ENCODE measurements at regions not wholly inside any gene's neighbourhood (a gene's known extent, or its start where the extent isn't known, plus 50 kb on each side); places are given as distances from the start of the nearest gene placed in this dataset.

- H2BK5ac ChIP-seq (ENCODE audit: low read depth, low read length) = no peak overlapping the region
- no peak overlapping the region for H3K23ac ChIP-seq (ENCODE audit: insufficient read length)
- TF ChIP-seq CEBPB (IDR thresholded peaks at IDR 0.05; ENCODE audit: low read depth, low read length) (no peak), MAFK (IDR thresholded peaks at IDR 0.05; ENCODE audit: low read depth, low read length) (no peak), HDAC6 (IDR thresholded peaks at IDR 0.05; ENCODE audit: low read depth, low read length) (no peak), JUN (IDR thresholded peaks at IDR 0.05; ENCODE audit: low read depth, low read length) (no peak), BRCA1 (IDR thresholded peaks at IDR 0.05; ENCODE audit: low read depth, low read length) (no peak), ZNF274 (IDR thresholded peaks at IDR 0.05; ENCODE audit: borderline replicate concordance, extremely low read depth, low read length) (no peak), CHD1 (IDR thresholded peaks at IDR 0.05; ENCODE audit: low read depth, low read length) (no peak), BACH1 (IDR thresholded peaks at IDR 0.05; ENCODE audit: low read length) (no peak), POLR2AphosphoS5 (IDR thresholded peaks at IDR 0.05; ENCODE audit: low read depth, low read length) (no peak), CTBP2 (IDR thresholded peaks at IDR 0.05; ENCODE audit: borderline replicate concordance, insufficient read depth, insufficient read length, low read length) (no peak), FOSL1 (IDR thresholded peaks at IDR 0.05; ENCODE audit: insufficient read depth, low read depth, low read length) (no peak), TAF7 (optimal IDR thresholded peaks at IDR 0.05; ENCODE audit: borderline replicate concordance, low read depth, low read length) (no peak)
- no peak for DNase-seq (ENCODE audit: low read depth in 1 of 2, low spot score in 2 of 2)
- no peaks in the 10 kb centered on the region for H3K27me3 ChIP-seq (replicated peaks in 1 of 4; ENCODE audit: control insufficient read depth in 3 of 4, extremely low read depth in 1 of 4, insufficient read depth in 3 of 4, low read length in 3 of 4)
- H3K9ac ChIP-seq (replicated peaks in 1 of 4; ENCODE audit: extremely low read depth in 1 of 4, low read depth in 3 of 4, low read length in 3 of 4) = no peak overlapping the region
- H2BK15ac ChIP-seq (ENCODE audit: low read length) = no peak overlapping the region
- H3K79me1 ChIP-seq (ENCODE audit: low read depth, low read length) = no peaks in the 10 kb centered on the region
- H3K36me3 ChIP-seq (ENCODE audit: control insufficient read depth in 2 of 4, insufficient read depth in 4 of 4, low read length in 3 of 4) = no peaks in the 10 kb centered on the region
- H4K91ac ChIP-seq (replicated peaks; ENCODE audit: insufficient read length, low read length) = no peak overlapping the region
- no peak overlapping the region for H4K8ac ChIP-seq (ENCODE audit: extremely low read depth, insufficient read depth, low read length)
- no peak overlapping the region for H3K27ac ChIP-seq (ENCODE audit: low read depth, low read length)
- ChIA-PET POLR2A (ENCODE audit: partially characterized antibody) (no interaction called here), CTCF (ENCODE audit: partially characterized antibody) (interaction anchor here (0.6 to 1.9 kb wide), 5 partner anchors 22 to 314 kb away, joined by 3 to 4 read pairs (median 3); no protein-coding TSS in a partner anchor)
- H4K5ac ChIP-seq (ENCODE audit: insufficient read length, low read depth, low read length) = no peak overlapping the region
- no peak overlapping the region for H2BK12ac ChIP-seq (ENCODE audit: low read depth, low read length)
- no peak overlapping the region for H2BK120ac ChIP-seq (replicated peaks; ENCODE audit: low read depth, low read length)
- H3K9me3 ChIP-seq (ENCODE audit: insufficient read depth in 2 of 2, low read depth in 1 of 2, low read length in 1 of 2) = no peaks in the 10 kb centered on the region
- H3K4ac ChIP-seq (replicated peaks; ENCODE audit: insufficient read length, low read depth, low read length) = no peak overlapping the region
- no peak overlapping the region for H3K18ac ChIP-seq (ENCODE audit: extremely low read depth, low read length)
- no peak for FAIRE-seq
- no peak overlapping the region for H2AK5ac ChIP-seq (ENCODE audit: low read depth, low read length)
- H4K20me1 ChIP-seq (replicated peaks in 1 of 2; ENCODE audit: control insufficient read depth in 1 of 2, insufficient read depth in 2 of 2, low read length in 2 of 2) = no peaks in the 10 kb centered on the region
- peaks cover 0 to 4% (median 2%) of the 10 kb centered on the region in 4 experiments; a peak in 1 of 7 replicates for H3K4me1 ChIP-seq (replicated peaks in 1 of 4; ENCODE audit: control insufficient read depth in 3 of 4, insufficient read depth in 4 of 4, low read length in 3 of 4)
- no peaks in the 10 kb centered on the region for H3K79me2 ChIP-seq (ENCODE audit: control insufficient read depth in 1 of 2, insufficient read depth in 2 of 2, low read length in 2 of 2)
- no peaks in the 10 kb centered on the region for H3K23me2 ChIP-seq (ENCODE audit: low read depth, low read length)
- no peak overlapping the region for H3K56ac ChIP-seq (replicated peaks; ENCODE audit: insufficient read length, low read depth, low read length)
- WGBS, 2 experiments (ENCODE audit: extremely low coverage in 1 of 2, insufficient coverage in 1 of 2, insufficient read length in 1 of 2, insufficient replicate concordance in 2 of 2, low coverage in 1 of 2, low lambda C conversion rate in 2 of 2, missing lambda C conversion rate in 1 of 2) = 94% methylated on average over 3 of the region's 3 CpGs; no CpG with 5 or more reads in 1 of the 2 experiments
- no peak overlapping the region for H3K14ac ChIP-seq (ENCODE audit: insufficient read length)
- H3K4me3 ChIP-seq (ENCODE audit: extremely low read depth in 1 of 4, insufficient read depth in 2 of 4, low read depth in 3 of 4, low read length in 4 of 4) = no peak overlapping the region
- H3K4me2 ChIP-seq (ENCODE audit: insufficient read depth in 1 of 2, low read depth in 2 of 2, low read length in 2 of 2) = no peak overlapping the region
- no peak overlapping the region for H2AFZ ChIP-seq (ENCODE audit: low read length)
- no peak overlapping the region for H2BK20ac ChIP-seq (ENCODE audit: low read length)
Observed at GRCh38 chr14:58920230-58920629, 268.2 kb upstream of the DAAM1 start.
